AG04449 (cell line): ENCODE measurements at regions not wholly inside any gene's neighbourhood (a gene's known extent, or its start where the extent isn't known, plus 50 kb on each side); places are given as distances from the start of the nearest gene placed in this dataset.

ENCODE experiments used
- CTCF ChIA-PET: fragments of 350-600 bp; formaldehyde crosslinking; extraction: SDS; loops from one replicate; lab custom pipeline; 2021; ENCODE audit warnings: antibody characterized with exemption; lab: Yijun Ruan, JAX
- POLR2A ChIA-PET: fragments of 400-600, 350-600 bp; formaldehyde crosslinking; extraction: SDS; loops from one replicate; lab custom pipeline; 2020; ENCODE audit warnings: antibody characterized with exemption, inconsistent platforms; lab: Yijun Ruan, JAX
- DNase-seq: peaks from one replicate; pipeline ENCODE4 v3.0.0-alpha.2; 2010; ENCODE audit warnings: low read depth, low spot score
- H3K4me3 ChIP-seq: 2 replicates; pipeline ENCODE4 v1.5.1; 2011; ENCODE audit warnings: low read depth, mild to moderate bottlenecking, control low read depth, low read length
- TF ChIP-seq, protein P1 (sequence below): IDR thresholded peaks from one replicate; pipeline ENCODE4 v1.5.1; 2011; ENCODE audit warnings: mild to moderate bottlenecking, moderate library complexity, low read length, control low read depth, inconsistent platforms; ENCODE audit not compliant: insufficient read depth; ENCODE audit errors: missing control alignments

DNA sequence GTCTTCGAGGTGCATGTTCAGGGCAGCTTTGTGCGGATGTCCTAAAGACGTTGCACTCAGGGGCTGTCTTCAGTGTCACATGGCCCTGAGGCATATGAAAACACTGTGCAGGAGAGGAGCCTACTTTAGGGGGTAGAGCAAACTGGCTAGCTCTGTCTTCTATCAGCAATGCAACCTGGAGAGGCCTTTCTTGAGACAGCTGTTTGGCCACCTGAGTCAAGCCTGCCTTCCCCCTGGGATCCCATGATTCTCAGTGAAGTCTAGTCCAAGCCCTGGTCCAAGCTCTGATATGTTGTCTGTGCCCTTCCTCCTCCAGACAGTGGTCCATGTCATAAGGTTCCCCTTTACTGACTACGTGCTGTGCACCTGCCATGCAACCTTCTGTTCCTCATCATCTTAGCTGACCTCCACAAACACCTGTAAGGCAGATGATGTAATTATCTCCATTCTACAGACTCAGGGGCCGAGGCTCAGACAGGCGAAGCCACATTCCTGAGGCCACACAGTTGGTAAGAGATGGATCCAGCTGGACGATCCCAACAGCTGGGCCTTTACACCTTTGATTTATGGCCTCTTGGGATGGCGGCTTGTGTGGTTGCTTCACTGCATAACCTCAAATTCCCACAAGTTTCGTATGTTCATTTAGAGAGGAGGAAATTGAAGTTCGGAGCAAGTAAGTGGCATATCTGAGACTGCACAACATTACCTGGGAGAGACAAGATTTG is 109.9 kb downstream of the COPS8 start:
- no peak overlapping the region for H3K4me3 ChIP-seq
- ChIA-PET POLR2A (no interaction called here), CTCF (interaction anchor here (0.7 to 2.1 kb wide), 3 partner anchors 10 to 315 kb away, joined by 3 to 9 read pairs (median 5); no protein-coding TSS in a partner anchor)
- TF ChIP-seq, protein P1, sequence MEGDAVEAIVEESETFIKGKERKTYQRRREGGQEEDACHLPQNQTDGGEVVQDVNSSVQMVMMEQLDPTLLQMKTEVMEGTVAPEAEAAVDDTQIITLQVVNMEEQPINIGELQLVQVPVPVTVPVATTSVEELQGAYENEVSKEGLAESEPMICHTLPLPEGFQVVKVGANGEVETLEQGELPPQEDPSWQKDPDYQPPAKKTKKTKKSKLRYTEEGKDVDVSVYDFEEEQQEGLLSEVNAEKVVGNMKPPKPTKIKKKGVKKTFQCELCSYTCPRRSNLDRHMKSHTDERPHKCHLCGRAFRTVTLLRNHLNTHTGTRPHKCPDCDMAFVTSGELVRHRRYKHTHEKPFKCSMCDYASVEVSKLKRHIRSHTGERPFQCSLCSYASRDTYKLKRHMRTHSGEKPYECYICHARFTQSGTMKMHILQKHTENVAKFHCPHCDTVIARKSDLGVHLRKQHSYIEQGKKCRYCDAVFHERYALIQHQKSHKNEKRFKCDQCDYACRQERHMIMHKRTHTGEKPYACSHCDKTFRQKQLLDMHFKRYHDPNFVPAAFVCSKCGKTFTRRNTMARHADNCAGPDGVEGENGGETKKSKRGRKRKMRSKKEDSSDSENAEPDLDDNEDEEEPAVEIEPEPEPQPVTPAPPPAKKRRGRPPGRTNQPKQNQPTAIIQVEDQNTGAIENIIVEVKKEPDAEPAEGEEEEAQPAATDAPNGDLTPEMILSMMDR = no peak
- DNase-seq = no peak

DNA sequence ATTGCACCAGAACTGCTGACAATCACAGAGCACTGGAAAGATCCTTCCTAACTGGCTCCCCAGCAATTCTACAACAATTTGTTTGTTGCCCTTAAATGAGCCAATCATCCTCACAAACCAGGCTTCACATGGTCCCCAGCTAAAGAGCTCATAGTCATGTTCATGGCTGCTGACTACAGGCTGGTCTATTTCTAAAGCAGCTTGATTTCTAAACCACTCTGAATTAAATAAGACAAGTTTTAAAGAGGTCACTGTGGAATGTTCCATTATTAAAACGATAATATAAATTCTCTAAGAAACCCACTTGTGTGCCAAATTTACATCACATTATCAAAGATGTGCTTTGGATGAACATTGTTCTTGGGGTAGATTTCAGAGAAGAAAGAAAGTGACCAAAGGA is 110.7 kb downstream of the COPS8 start:
- no peak overlapping the region for H3K4me3 ChIP-seq
- ChIA-PET CTCF (interaction anchor here (0.7 to 3.0 kb wide), 6 partner anchors 11 to 316 kb away, joined by 3 to 17 read pairs (median 4); no protein-coding TSS in a partner anchor), POLR2A (interaction anchor here (1.1 kb wide), 1 partner anchor 217 kb away, joined by 3 read pairs; the partner anchor contains the start of gene COL6A3)
- no peak for DNase-seq
- TF ChIP-seq, protein P1 = no peak

DNA sequence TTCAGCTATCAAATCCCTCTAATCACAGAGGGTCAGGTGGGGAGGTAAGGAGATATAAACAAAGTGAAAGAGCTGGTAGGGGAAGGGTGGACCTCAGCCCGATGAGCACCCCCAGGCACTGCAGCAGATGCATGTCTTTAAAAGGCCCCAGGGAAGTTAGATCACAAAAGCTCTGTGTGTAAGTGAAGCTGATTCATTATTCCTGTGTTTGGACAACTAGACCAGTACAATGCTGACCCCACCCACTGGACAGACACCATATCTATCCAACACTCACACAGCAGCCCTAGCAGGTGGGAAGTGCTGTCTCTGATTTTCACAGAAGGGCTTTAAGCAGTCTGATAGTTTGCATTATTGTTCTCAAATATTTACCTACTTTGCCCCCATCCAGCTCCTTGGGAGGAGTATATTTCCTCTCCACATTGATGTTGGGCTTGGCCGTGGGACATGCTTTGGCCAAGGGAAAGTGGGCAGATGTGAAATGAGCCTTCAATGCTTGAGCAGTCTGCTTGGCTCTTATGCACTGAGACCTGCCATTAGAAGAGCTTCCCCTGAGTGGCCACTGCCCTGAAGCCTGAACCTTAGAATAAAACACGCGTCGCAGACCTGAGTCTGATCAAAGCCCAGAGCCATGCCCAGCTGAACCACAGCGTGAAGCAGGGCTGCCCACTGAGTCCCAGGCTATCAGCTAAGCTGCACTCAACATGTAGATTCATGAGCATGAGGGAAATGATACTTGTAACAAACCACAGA is 111.4 kb downstream of the COPS8 start:
- TF ChIP-seq, protein P1 = no peak
- ChIA-PET POLR2A (interaction anchor here (1.1 kb wide), 1 partner anchor 217 kb away, joined by 3 read pairs; the partner anchor contains the start of gene COL6A3), CTCF (interaction anchor here (0.8 to 3.0 kb wide), 5 partner anchors 12 to 315 kb away, joined by 3 to 17 read pairs (median 5); no protein-coding TSS in a partner anchor)
- no peak for DNase-seq
- no peak overlapping the region for H3K4me3 ChIP-seq

DNA sequence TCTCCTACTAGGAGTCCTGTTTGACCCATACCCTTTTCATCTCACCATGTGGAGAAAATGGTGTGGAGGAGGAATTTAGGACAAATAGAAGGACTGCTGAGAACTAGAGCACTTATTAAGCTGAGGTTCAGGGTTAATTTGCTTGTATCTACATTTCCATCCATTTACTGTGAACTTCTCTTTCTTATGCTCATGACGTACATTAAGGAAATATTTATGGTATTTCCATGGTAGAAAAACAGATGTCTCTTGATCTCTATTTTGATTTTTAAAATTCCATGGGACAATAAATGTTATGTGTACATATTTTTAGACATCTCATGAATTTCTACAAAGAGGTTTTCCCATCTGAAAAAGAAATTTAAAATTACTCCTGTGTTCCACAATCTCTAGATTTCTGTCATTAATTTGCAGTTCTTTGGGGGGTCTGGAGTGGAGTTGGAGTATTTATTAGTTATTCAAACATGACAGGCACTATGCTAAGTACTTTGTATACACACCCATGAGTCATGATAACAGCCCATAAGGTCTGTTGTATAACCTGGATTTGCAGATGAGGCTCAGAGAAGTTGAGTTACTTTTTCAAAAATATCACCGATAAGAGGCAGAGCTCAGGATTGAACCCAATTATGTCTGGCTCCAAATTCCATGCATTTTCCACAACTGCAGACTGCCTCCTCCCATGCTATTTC is 112.6 kb downstream of the COPS8 start:
- no peak for DNase-seq
- TF ChIP-seq, protein P1 = no peak
- CTCF ChIA-PET = interaction anchor here (1.1 to 3.0 kb wide), 5 partner anchors 13 to 212 kb away, joined by 3 to 17 read pairs (median 8); no protein-coding TSS in a partner anchor
- POLR2A ChIA-PET = interaction anchor here (1.0 to 1.1 kb wide), 2 partner anchors 25 to 66 kb away, joined by 3 read pairs; no protein-coding TSS in a partner anchor
- no peak overlapping the region for H3K4me3 ChIP-seq

DNA sequence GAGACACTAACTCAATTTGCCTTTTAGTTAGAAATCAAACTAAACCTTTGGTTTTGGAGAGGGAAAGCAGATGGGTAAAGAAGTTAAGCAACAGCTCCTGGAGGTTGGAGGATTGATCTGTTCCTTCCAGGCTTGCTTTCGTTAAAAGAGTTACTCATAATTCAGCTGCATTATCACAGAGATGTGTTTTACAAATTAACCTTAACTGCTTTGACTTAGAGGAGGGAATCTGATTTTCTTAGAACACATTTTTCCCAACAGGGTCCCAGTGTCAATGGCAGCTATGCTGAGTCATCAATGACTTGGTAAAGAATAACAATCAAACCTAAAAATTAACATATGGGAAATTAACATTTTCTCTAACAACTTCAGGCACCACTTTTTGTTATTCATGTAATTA is 113.4 kb downstream of the COPS8 start:
- ChIA-PET CTCF (interaction anchor here (0.7 to 3.0 kb wide), 6 partner anchors 14 to 213 kb away, joined by 3 to 17 read pairs (median 6); no protein-coding TSS in a partner anchor), POLR2A (interaction anchor here (1.0 to 1.1 kb wide), 2 partner anchors 24 to 65 kb away, joined by 3 read pairs; no protein-coding TSS in a partner anchor)
- TF ChIP-seq, protein P1 = no peak
- no peak overlapping the region for H3K4me3 ChIP-seq
- DNase-seq = no peak
